Neural progenitor cell (in vitro differentiated cells): ENCODE measurements at regions not wholly inside any gene's neighbourhood (a gene's known extent, or its start where the extent isn't known, plus 50 kb on each side); places are given as distances from the start of the nearest gene placed in this dataset.

Source experiments
- DNase-seq: peaks from one replicate; pipeline ENCODE4 v3.0.0-alpha.2; 2016; ENCODE audit warnings: low spot score
- H2AFZ ChIP-seq: fragments of 200-600 bp; sonication (generic); replicated peaks from 2 replicates; pipeline ENCODE4 v1.6.1; 2016; ENCODE audit warnings: antibody characterized with exemption
- H3F3A ChIP-seq: fragments of 200-600 bp; sonication (generic); 2 replicates; pipeline ENCODE4 v1.6.1; 2016; ENCODE audit warnings: antibody characterized with exemption, low read depth
- H3K27ac ChIP-seq: fragments of 200-600 bp; sonication (generic); 2 replicates; pipeline ENCODE4 v1.5.1; 2016; ENCODE audit warnings: mild to moderate bottlenecking
- H3K27me3 ChIP-seq: fragments of 200-600 bp; sonication (generic); 2 replicates; pipeline ENCODE4 v1.6.1; 2016; ENCODE audit warnings: mild to moderate bottlenecking, moderate library complexity
- H3K36me3 ChIP-seq: fragments of 200-600 bp; sonication (generic); 2 replicates; pipeline ENCODE4 v1.5.1; 2016
- H3K4me1 ChIP-seq: fragments of 200-600 bp; sonication (generic); 2 replicates; pipeline ENCODE4 v1.6.1; 2016; ENCODE audit warnings: mixed run types
- H3K4me2 ChIP-seq: fragments of 200-600 bp; sonication (generic); 2 replicates; pipeline ENCODE4 v1.6.1; 2016
- H3K4me3 ChIP-seq: fragments of 200-600 bp; sonication (generic); 2 replicates; pipeline ENCODE4 v1.5.1; 2016
- H3K79me2 ChIP-seq: fragments of 200-600 bp; sonication (generic); 2 replicates; pipeline ENCODE4 v1.6.1; 2016; ENCODE audit warnings: low read depth
- H3K9ac ChIP-seq: fragments of 200-600 bp; sonication (generic); 2 replicates; pipeline ENCODE4 v1.6.1; 2016
- H3K9me3 ChIP-seq: fragments of 200-600 bp; sonication (generic); 2 replicates; pipeline ENCODE4 v1.5.1; 2016; ENCODE audit warnings: low read depth
- H4K20me1 ChIP-seq: fragments of 200-600 bp; sonication (generic); 2 replicates; pipeline ENCODE4 v1.6.1; 2016; ENCODE audit warnings: low read depth
- H3K27ac Mint-ChIP-seq: 3 replicates; pipeline ENCODE4 v1.8.0; 2021; ENCODE audit warnings: mixed read lengths
- H3K27me3 Mint-ChIP-seq: 2 replicates; pipeline ENCODE4 v1.8.0; 2022; ENCODE audit warnings: low read depth, mild to moderate bottlenecking, inconsistent platforms, moderate library complexity, mixed read lengths; ENCODE audit not compliant: insufficient read depth
- H3K36me3 Mint-ChIP-seq: 3 replicates; pipeline ENCODE4 v1.8.0; 2021; ENCODE audit warnings: mixed read lengths
- H3K4me1 Mint-ChIP-seq: 3 replicates; pipeline ENCODE4 v1.8.0; 2021; ENCODE audit warnings: mixed read lengths
- H3K4me3 Mint-ChIP-seq: 3 replicates; pipeline ENCODE4 v1.8.0; 2021; ENCODE audit warnings: mild to moderate bottlenecking, moderate library complexity, mixed read lengths
- H3K9me3 Mint-ChIP-seq: 3 replicates; pipeline ENCODE4 v1.8.0; 2020; ENCODE audit warnings: mixed read lengths
- CTCF ChIP-seq: fragments of 200-600 bp; sonication (generic); IDR thresholded peaks from 2 replicates; pipeline ENCODE4 v1.5.1; 2017; ENCODE audit warnings: antibody characterized with exemption, mild to moderate bottlenecking
- EZH2 ChIP-seq: fragments of 200-600 bp; sonication (generic); IDR thresholded peaks from 2 replicates; pipeline ENCODE4 v1.6.1; 2017; ENCODE audit warnings: antibody characterized with exemption, mild to moderate bottlenecking, moderate library complexity
- EZH2phosphoT487 ChIP-seq: fragments of 200-600 bp; sonication (generic); IDR thresholded peaks from 2 replicates; pipeline ENCODE4 v1.6.1; 2017; ENCODE audit warnings: antibody characterized with exemption

GRCh38 chr10:130661419-130661818, 525.2 kb downstream of the GLRX3 start:
- H3K4me3 ChIP-seq, result no peak overlapping the region
- Mint-ChIP-seq H3K9me3 (peaks cover 3% of the 10 kb centered on the region), H3K27me3 (peaks cover 3% of the 10 kb centered on the region), H3K4me3 (no peak overlapping the region), H3K4me1 (no peaks in the 10 kb centered on the region), H3K27ac (no peak overlapping the region), H3K36me3 (no peaks in the 10 kb centered on the region)
- no peaks in the 10 kb centered on the region for H3K9me3 ChIP-seq
- no peaks in the 10 kb centered on the region for H3K79me2 ChIP-seq
- H2AFZ ChIP-seq, result no peak overlapping the region
- no peak for DNase-seq
- no peaks in the 10 kb centered on the region for H4K20me1 ChIP-seq
- TF ChIP-seq EZH2 (no peak), EZH2phosphoT487 (no peak), CTCF (no peak)
- no peaks in the 10 kb centered on the region for H3F3A ChIP-seq
- H3K9ac ChIP-seq, result no peak overlapping the region
- peaks cover 10% of the 10 kb centered on the region for H3K4me1 ChIP-seq
- no peak overlapping the region for H3K27ac ChIP-seq
- no peak overlapping the region for H3K4me2 ChIP-seq
- H3K27me3 ChIP-seq, result no peaks in the 10 kb centered on the region
- no peaks in the 10 kb centered on the region for H3K36me3 ChIP-seq

- Histone ChIP-seq H3K4me1 (peaks cover 10% of the 10 kb centered on the region), H3K27ac (no peak overlapping the region), H3K27me3 (no peaks in the 10 kb centered on the region), H4K20me1 (no peaks in the 10 kb centered on the region), H3K4me3 (no peak overlapping the region), H3F3A (no peaks in the 10 kb centered on the region), H3K9me3 (no peaks in the 10 kb centered on the region), H3K4me2 (no peak overlapping the region), H3K36me3 (no peaks in the 10 kb centered on the region), H3K79me2 (no peaks in the 10 kb centered on the region), H3K9ac (no peak overlapping the region), H2AFZ (no peak overlapping the region)
- DNase-seq, result no peak
- TF ChIP-seq EZH2, result no peak
- no peak for TF ChIP-seq EZH2phosphoT487
- no peak for TF ChIP-seq CTCF
- H3K4me1 Mint-ChIP-seq, result no peaks in the 10 kb centered on the region
- no peak overlapping the region for H3K4me3 Mint-ChIP-seq
- H3K27me3 Mint-ChIP-seq, result peaks cover 2% of the 10 kb centered on the region
- H3K27ac Mint-ChIP-seq, result no peak overlapping the region
- H3K9me3 Mint-ChIP-seq, result peaks cover 3% of the 10 kb centered on the region
- no peaks in the 10 kb centered on the region for H3K36me3 Mint-ChIP-seq
Measured at GRCh38 chr10:130662775-130663174, 526.6 kb downstream of the GLRX3 start.

- Histone ChIP-seq H3K9ac (no peak overlapping the region), H3K27me3 (no peaks in the 10 kb centered on the region), H3K9me3 (no peaks in the 10 kb centered on the region), H3F3A (no peaks in the 10 kb centered on the region), H3K4me2 (no peak overlapping the region), H3K4me1 (peaks cover 10% of the 10 kb centered on the region), H2AFZ (no peak overlapping the region), H3K27ac (no peak overlapping the region), H4K20me1 (no peaks in the 10 kb centered on the region), H3K4me3 (no peak overlapping the region), H3K36me3 (no peaks in the 10 kb centered on the region), H3K79me2 (no peaks in the 10 kb centered on the region)
- Mint-ChIP-seq H3K27ac (no peak overlapping the region), H3K4me3 (no peak overlapping the region), H3K27me3 (peaks cover 2% of the 10 kb centered on the region), H3K36me3 (no peaks in the 10 kb centered on the region), H3K4me1 (no peaks in the 10 kb centered on the region), H3K9me3 (peaks cover 3% of the 10 kb centered on the region)
- TF ChIP-seq EZH2, result no peak
- DNase-seq, result no peak
Measured at GRCh38 chr10:130664526-130664925, 528.3 kb downstream of the GLRX3 start.

- Mint-ChIP-seq H3K27me3 (peaks cover 2% of the 10 kb centered on the region), H3K36me3 (no peaks in the 10 kb centered on the region), H3K27ac (no peak overlapping the region), H3K4me3 (no peak overlapping the region), H3K9me3 (peaks cover 3% of the 10 kb centered on the region), H3K4me1 (no peaks in the 10 kb centered on the region)
- Histone ChIP-seq H3K4me2 (no peak overlapping the region), H3K9ac (no peak overlapping the region), H3K9me3 (no peaks in the 10 kb centered on the region), H3K4me1 (peaks cover 10% of the 10 kb centered on the region), H2AFZ (no peak overlapping the region), H3K27ac (no peak overlapping the region), H3K36me3 (no peaks in the 10 kb centered on the region), H4K20me1 (no peaks in the 10 kb centered on the region), H3K27me3 (no peaks in the 10 kb centered on the region), H3K79me2 (no peaks in the 10 kb centered on the region), H3F3A (no peaks in the 10 kb centered on the region), H3K4me3 (no peak overlapping the region)
- TF ChIP-seq EZH2, result no peak
- TF ChIP-seq EZH2phosphoT487, result no peak
- TF ChIP-seq CTCF, result no peak
- no peak for DNase-seq
Measured at GRCh38 chr10:130666215-130666614, 530.0 kb downstream of the GLRX3 start.
